HG03565 (cell line): ENCODE measurements at regions not wholly inside any gene's neighbourhood (a gene's known extent, or its start where the extent isn't known, plus 50 kb on each side); places are given as distances from the start of the nearest gene placed in this dataset.
"Not testable (repeated sequence)": the region's sequence is repeated elsewhere in the genome, so short reads cannot be mapped to it uniquely, and the experiment has no call there.

ENCODE experiments used
- ATAC-seq: cut with Tn5 transposase; IDR thresholded peaks from one replicate; pipeline ENCODE4 v1.9.1; 2021; ENCODE audit warnings: mild to moderate bottlenecking, moderate library complexity; ENCODE audit not compliant: unreplicated experiment

GRCh38 chr15:95761501-95762165 lies 568.9 kb upstream of the NR2F2 start:
- no peak for ATAC-seq

GRCh38 chr15:95763426-95763825 lies 567.1 kb upstream of the NR2F2 start:
- ATAC-seq: no peak

GRCh38 chr15:95765161-95765560 lies 565.3 kb upstream of the NR2F2 start:
- no peak for ATAC-seq

- ATAC-seq: no peak
Measured at GRCh38 chr15:95770196-95770595, 560.3 kb upstream of the NR2F2 start.

GRCh38 chr15:95772982-95773381 lies 557.5 kb upstream of the NR2F2 start:
- no peak for ATAC-seq

- ATAC-seq: no peak
Measured at GRCh38 chr15:95784508-95784907, 546.0 kb upstream of the NR2F2 start.

GRCh38 chr15:95785276-95785675 lies 545.2 kb upstream of the NR2F2 start:
- not testable (repeated sequence) for ATAC-seq

- no peak for ATAC-seq
Measured at GRCh38 chr15:95793231-95793630, 537.3 kb upstream of the NR2F2 start.

GRCh38 chr15:95795386-95795785 lies 535.1 kb upstream of the NR2F2 start:
- ATAC-seq: no peak

GRCh38 chr15:95799286-95800200 lies 531.0 kb upstream of the NR2F2 start:
- ATAC-seq: no peak

GRCh38 chr15:95804484-95804883 lies 526.0 kb upstream of the NR2F2 start:
- no peak for ATAC-seq

- ATAC-seq: no peak
Measured at GRCh38 chr15:95812491-95812890, 518.0 kb upstream of the NR2F2 start.

GRCh38 chr15:95814908-95815307 lies 515.6 kb upstream of the NR2F2 start:
- no peak for ATAC-seq

- ATAC-seq: no peak
Measured at GRCh38 chr15:95816591-95816990, 513.9 kb upstream of the NR2F2 start.

- no peak for ATAC-seq
Measured at GRCh38 chr15:95822961-95823360, 507.5 kb upstream of the NR2F2 start.

GRCh38 chr15:95825208-95825607 lies 505.3 kb upstream of the NR2F2 start:
- no peak for ATAC-seq

GRCh38 chr15:95825671-95826411 lies 504.7 kb upstream of the NR2F2 start:
- no peak for ATAC-seq

- peak; percentile 64 for ATAC-seq
Measured at GRCh38 chr15:95826412-95827195, 503.9 kb upstream of the NR2F2 start.

GRCh38 chr15:95829062-95829461 lies 501.4 kb upstream of the NR2F2 start:
- ATAC-seq: no peak

- no peak for ATAC-seq
Measured at GRCh38 chr15:95830281-95830680, 500.2 kb upstream of the NR2F2 start.

GRCh38 chr15:95832668-95833067 lies 497.8 kb upstream of the NR2F2 start:
- ATAC-seq: no peak
